GM19351 (cell line): ENCODE measurements at regions not wholly inside any gene's neighbourhood (a gene's known extent, or its start where the extent isn't known, plus 50 kb on each side); places are given as distances from the start of the nearest gene placed in this dataset.
"Not testable (repeated sequence)": the region's sequence is repeated elsewhere in the genome, so short reads cannot be mapped to it uniquely, and the experiment has no call there.

Experiments used
- ATAC-seq: cut with Tn5 transposase; IDR thresholded peaks from one replicate; pipeline ENCODE4 v1.9.1; 2021; ENCODE audit warnings: mild to moderate bottlenecking, moderate library complexity; ENCODE audit not compliant: unreplicated experiment

- no peak for ATAC-seq
Measured at GRCh38 chrX:80929251-80929650, 119.6 kb upstream of the BRWD3 start.

GRCh38 chrX:80917919-80918318 lies 108.2 kb upstream of the BRWD3 start:
- ATAC-seq: no peak

- not testable (repeated sequence) for ATAC-seq
Measured at GRCh38 chrX:80912351-80912750, 102.7 kb upstream of the BRWD3 start.

DNA sequence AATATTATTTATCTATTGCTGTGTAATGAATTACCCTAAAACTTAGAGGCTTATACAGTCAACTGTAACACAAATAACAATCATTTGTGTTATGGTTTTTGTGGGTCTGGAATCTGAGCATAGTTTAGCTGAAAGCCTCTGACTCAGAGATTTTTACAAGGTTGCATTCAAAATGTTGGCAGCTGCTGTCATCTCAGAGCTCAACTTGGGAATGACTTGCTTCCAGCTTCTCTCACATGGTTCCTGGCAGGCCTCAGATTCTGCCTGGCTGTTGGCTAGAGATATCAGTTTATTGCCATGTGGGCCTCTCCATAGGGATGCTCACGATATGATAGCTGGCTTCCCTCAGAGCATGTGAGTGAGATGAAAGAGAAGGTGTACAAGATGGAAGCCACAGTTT lies 70.2 kb upstream of the BRWD3 start:
- ATAC-seq: no peak

GRCh38 chrX:80879143-80879542 lies 69.5 kb upstream of the BRWD3 start:
- ATAC-seq: no peak

GRCh38 chrX:80876877-80877276 lies 67.2 kb upstream of the BRWD3 start:
- peak; percentile 81 for ATAC-seq
